Kidney (tissue), 13 donors: ENCODE measurements at regions not wholly inside any gene's neighbourhood (a gene's known extent, or its start where the extent isn't known, plus 50 kb on each side); places are given as distances from the start of the nearest gene placed in this dataset.
"Not testable (repeated sequence)": the region's sequence is repeated elsewhere in the genome, so short reads cannot be mapped to it uniquely, and the experiment has no call there.

Experiments
- DNase-seq, 5 donors: peaks; one replicate each; pipeline ENCODE4 v3.0.0-alpha.2; 2013 to 2020
- FAIRE-seq: peaks from 2 replicates; lab custom pipeline; 2012; peaks lifted over from hg19 to GRCh38; lab: Jason Lieb, UNC
- H3K27ac ChIP-seq, 2 donors: one replicate each; pipeline ENCODE4 v1.7.0; 2013; ENCODE audit warnings: low read depth in 2 of 2, low read length in 2 of 2, inconsistent platforms in 1 of 2
- H3K27me3 ChIP-seq: one replicate; pipeline ENCODE4 v1.7.1; 2013; ENCODE audit warnings: low read length, inconsistent platforms; ENCODE audit not compliant: control insufficient read depth, insufficient read depth
- H3K36me3 ChIP-seq, 3 donors: one replicate each; pipeline versions ENCODE4 v1.7.0 to v1.7.1; 2013; ENCODE audit warnings: low read length in 3 of 3, control low read depth in 1 of 3, inconsistent platforms in 1 of 3; ENCODE audit not compliant: insufficient read depth in 3 of 3, control insufficient read depth in 2 of 3
- H3K4me1 ChIP-seq, 3 donors: one replicate each; pipeline versions ENCODE4 v1.7.0 to v1.7.1; 2013; ENCODE audit warnings: low read length in 3 of 3, inconsistent platforms in 1 of 3, low read depth in 1 of 3; ENCODE audit not compliant: control insufficient read depth in 2 of 3, insufficient read depth in 2 of 3
- H3K4me3 ChIP-seq, 3 donors: one replicate each; pipeline versions ENCODE4 v1.7.0 to v1.8.1; 2013; ENCODE audit warnings: low read length in 3 of 3, control low read depth in 1 of 3, inconsistent platforms in 1 of 3
- H3K9ac ChIP-seq, 3 donors: one replicate each; pipeline versions ENCODE4 v1.7.0 to v1.7.1; 2013; ENCODE audit warnings: low read length in 3 of 3, control low read depth in 1 of 3, inconsistent platforms in 1 of 3
- H3K9me3 ChIP-seq, 3 donors: one replicate each; pipeline versions ENCODE4 v1.7.0 to v1.7.1; 2013; ENCODE audit warnings: low read length in 3 of 3, control low read depth in 1 of 3, inconsistent platforms in 1 of 3; ENCODE audit not compliant: control insufficient read depth in 2 of 3, insufficient read depth in 1 of 3
- intact Hi-C: fragments of 100-400 bp; cut with DNase I; formaldehyde crosslinking; loops from one replicate; pipeline ENCODE4 v1.11.1; 2022
- TF ChIP-seq, protein P1 (sequence below): IDR thresholded peaks from 3 replicates; pipeline ENCODE4 v1.5.1; 2012; ENCODE audit warnings: mild to moderate bottlenecking, moderate library complexity, borderline replicate concordance; ENCODE audit not compliant: insufficient read depth; ENCODE audit errors: extremely low read depth
- donor health status: control.
- donor health status: control.
- donor health status: control.
- donor health status: control.
- donor health status: control.
- donor health status: DM: yes; HTN: yes; CAD: no.
- donor health status: Normal renal cell carcinoma (clear cell type).

DNA sequence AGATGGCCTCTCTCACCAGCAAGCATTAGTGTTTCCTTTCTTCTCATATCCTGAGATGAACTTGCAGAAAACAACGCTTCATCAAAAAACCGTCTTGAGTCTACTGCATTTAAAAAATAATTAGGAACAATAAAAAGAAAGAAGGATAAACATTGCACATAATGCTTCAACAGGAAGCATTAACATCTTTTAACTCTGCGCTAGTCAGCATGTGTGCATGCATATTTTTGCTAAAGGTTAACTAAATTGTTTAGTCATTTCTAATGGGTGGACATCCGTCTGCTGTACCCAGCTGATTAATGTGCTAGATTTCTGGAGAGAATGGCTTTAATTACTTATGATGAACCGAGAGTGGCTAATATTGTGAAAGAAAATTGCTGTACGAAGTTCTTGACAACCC lies 349.3 kb downstream of the SOX4 start:
- H3K36me3 ChIP-seq = no peaks in the 10 kb centered on the region
- peaks cover 0 to 9% (median 8%) of the 10 kb centered on the region in 3 donors for H3K4me1 ChIP-seq
- TF ChIP-seq, protein P1, sequence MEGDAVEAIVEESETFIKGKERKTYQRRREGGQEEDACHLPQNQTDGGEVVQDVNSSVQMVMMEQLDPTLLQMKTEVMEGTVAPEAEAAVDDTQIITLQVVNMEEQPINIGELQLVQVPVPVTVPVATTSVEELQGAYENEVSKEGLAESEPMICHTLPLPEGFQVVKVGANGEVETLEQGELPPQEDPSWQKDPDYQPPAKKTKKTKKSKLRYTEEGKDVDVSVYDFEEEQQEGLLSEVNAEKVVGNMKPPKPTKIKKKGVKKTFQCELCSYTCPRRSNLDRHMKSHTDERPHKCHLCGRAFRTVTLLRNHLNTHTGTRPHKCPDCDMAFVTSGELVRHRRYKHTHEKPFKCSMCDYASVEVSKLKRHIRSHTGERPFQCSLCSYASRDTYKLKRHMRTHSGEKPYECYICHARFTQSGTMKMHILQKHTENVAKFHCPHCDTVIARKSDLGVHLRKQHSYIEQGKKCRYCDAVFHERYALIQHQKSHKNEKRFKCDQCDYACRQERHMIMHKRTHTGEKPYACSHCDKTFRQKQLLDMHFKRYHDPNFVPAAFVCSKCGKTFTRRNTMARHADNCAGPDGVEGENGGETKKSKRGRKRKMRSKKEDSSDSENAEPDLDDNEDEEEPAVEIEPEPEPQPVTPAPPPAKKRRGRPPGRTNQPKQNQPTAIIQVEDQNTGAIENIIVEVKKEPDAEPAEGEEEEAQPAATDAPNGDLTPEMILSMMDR = no peak
- intact Hi-C loops = no loop called here
- FAIRE-seq = no peak
- no peak overlapping the region for H3K27ac ChIP-seq
- H3K9ac ChIP-seq = no peak overlapping the region
- no peaks in the 10 kb centered on the region for H3K27me3 ChIP-seq
- no peak for DNase-seq
- H3K4me3 ChIP-seq = no peak overlapping the region
- no peaks in the 10 kb centered on the region for H3K9me3 ChIP-seq

DNA sequence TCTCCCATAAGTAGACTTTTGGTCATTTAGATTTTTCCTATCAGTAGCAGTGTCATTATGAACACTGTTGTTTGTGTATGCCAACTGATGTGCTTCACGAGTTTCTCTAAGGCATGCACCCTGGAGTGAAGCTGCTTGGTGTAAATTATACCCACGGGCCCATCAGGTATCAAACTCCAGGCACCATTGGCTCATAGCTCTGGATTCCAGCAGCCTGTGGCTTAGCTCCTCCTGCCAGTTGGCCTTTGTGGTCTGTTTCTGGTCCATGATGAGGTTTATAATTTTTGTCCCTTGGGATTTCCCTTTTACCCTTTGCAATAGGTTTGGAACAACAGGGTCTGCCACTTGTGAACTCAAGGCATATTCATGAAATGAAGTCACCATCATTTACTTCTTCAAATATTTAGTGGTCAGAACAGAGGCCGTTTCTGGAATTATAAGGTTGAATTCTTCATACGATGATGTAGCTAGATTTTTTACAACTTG lies 350.5 kb downstream of the PRL start:
- Histone ChIP-seq H3K36me3 (no peaks in the 10 kb centered on the region), H3K4me3 (no peak overlapping the region), H3K9me3 (no peaks in the 10 kb centered on the region), H3K27ac (no peak overlapping the region), H3K4me1 (peaks cover 6 to 20% (median 18%) of the 10 kb centered on the region in 3 donors), H3K27me3 (no peaks in the 10 kb centered on the region), H3K9ac (no peak overlapping the region)
- TF ChIP-seq, protein P1 = no peak
- no peak for DNase-seq
- no peak for FAIRE-seq
- intact Hi-C loops = no loop called here

DNA sequence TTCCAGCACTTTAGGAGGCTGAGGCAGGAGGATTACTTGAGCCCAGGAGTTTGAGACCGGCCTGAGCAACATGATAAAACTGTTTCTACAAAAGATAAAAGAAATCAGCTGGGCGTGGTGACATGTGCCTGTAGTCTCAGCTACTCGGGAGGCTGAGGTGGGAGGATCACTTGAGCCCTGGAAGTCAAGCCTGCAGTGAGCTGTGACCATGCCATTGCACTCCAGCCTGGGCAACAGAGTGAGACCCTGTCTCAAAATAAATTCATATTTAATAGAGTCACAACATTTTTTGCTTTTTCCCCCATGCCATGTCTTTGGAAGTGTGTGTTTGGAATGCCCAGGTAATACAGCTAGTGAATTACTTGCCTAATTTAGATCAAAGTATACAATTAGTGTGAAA lies 349.6 kb downstream of the PRL start:
- H3K4me3 ChIP-seq, H3K9ac ChIP-seq, intact Hi-C loops, H3K9me3 ChIP-seq, FAIRE-seq, H3K27ac ChIP-seq, H3K27me3 ChIP-seq, DNase-seq, H3K36me3 ChIP-seq: not testable (repeated sequence)
- H3K4me1 ChIP-seq = peaks cover 8 to 24% (median 17%) of the 10 kb centered on the region in 3 donors

DNA sequence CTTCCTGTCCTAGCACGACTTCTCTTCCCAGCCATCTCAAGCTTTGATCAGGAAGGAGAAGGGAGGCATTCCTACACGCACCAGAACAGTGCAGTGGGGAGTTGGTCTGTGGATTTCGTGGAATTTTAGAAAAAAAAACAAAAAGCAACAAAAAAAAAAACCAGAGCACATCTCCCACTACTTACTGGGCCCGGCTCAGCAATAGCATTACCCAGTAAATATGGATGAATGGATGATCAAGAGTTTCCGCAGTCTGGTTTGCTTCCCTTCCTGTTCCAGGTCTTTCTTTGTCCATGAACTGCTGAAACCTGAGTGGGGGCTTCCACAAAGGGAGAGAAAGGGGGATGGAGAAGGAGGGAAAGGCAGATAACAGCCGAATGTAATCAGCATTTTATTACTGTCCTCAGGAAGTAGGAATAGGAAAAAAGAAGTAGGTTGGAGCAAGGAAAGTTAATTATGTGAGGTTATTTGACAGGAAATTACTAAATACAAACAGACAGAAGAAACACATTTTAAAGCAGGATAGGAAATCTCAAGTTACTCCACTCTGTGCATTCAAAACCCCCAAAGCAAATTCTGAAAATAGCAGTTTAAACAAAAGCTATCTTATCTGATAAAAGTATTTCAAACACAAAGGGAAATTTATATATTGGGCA lies 349.0 kb downstream of the PRL start:
- no peaks in the 10 kb centered on the region for H3K36me3 ChIP-seq
- H3K9me3 ChIP-seq = no peaks in the 10 kb centered on the region
- no peak overlapping the region for H3K9ac ChIP-seq
- H3K27ac ChIP-seq = no peak overlapping the region
- intact Hi-C loops = no loop called here
- no peaks in the 10 kb centered on the region for H3K27me3 ChIP-seq
- TF ChIP-seq, protein P1 = no peak
- H3K4me1 ChIP-seq = peaks cover 8 to 23% (median 12%) of the 10 kb centered on the region in 3 donors
- FAIRE-seq = no peak
- no peak overlapping the region for H3K4me3 ChIP-seq
- peak in 3 of 5 donors; percentile 50 to 82 (median 77) for DNase-seq
